MM.1S (cell line): ENCODE measurements at regions not wholly inside any gene's neighbourhood (a gene's known extent, or its start where the extent isn't known, plus 50 kb on each side); places are given as distances from the start of the nearest gene placed in this dataset.

Source experiments
- CTCF ChIP-seq: fragments of 300-600 bp; sonication (generic); IDR thresholded peaks from 2 replicates; pipeline ENCODE4 v1.5.1; 2016; ENCODE audit warnings: antibody characterized with exemption, low read length, mixed read lengths
- EZH2 ChIP-seq: fragments of 300-600 bp; sonication (generic); optimal IDR thresholded peaks from 2 replicates; pipeline ENCODE3; 2017; ENCODE audit warnings: low read depth, mild to moderate bottlenecking, antibody characterized with exemption, low read length, mixed read lengths

DNA sequence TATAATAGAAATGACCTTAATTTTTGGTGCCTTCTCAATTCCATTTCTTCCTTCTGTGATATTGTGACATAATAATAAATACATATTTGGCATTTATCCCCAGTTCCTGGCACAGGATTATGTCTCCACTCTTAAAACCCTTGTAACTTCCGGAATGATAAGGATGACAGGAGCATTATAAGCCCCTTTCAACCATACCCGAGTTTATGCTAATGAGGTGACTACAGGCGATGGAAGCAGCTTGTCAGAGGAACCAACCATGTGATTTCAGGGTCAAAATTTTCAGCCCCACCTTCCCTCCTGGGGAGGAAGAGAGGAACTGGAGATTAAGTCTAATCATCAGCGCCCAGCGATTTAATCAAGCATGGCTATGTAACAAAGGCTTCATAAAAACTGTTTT, 528.5 kb upstream of the CRIM1 start:
- TF ChIP-seq EZH2 (no peak), CTCF (no peak)
